HEK293 (cell line): ENCODE measurements at regions not wholly inside any gene's neighbourhood (a gene's known extent, or its start where the extent isn't known, plus 50 kb on each side); places are given as distances from the start of the nearest gene placed in this dataset.

Experiments used
- CTCF ChIA-PET: fragments of 350-600 bp; formaldehyde crosslinking; extraction: SDS; loops from one replicate; lab custom pipeline; 2021; ENCODE audit warnings: antibody characterized with exemption; lab: Yijun Ruan, JAX
- POLR2A ChIA-PET: fragments of 300-600 bp; formaldehyde crosslinking; extraction: SDS; loops from one replicate; lab custom pipeline; 2020; ENCODE audit warnings: antibody characterized with exemption, inconsistent platforms; lab: Yijun Ruan, JAX
- H3K27ac ChIP-seq: fragments of 200-500 bp; sonication (Bioruptor generic); 2 replicates; pipeline ENCODE4 v1.5.1; 2014; ENCODE audit warnings: low read depth, low read length, control low read depth, inconsistent platforms; ENCODE audit errors: extremely low read depth
- H3K36me3 ChIP-seq, 2 experiments: fragments of 200-500 bp in 1 of 2; sonication (Bioruptor generic) in 1 of 2; 1 replicate in 1 of 2; 2 replicates in 1 of 2; pipeline ENCODE4 v1.5.1; 2014 to 2017; ENCODE audit warnings: inconsistent platforms in 2 of 2, low read length in 2 of 2; ENCODE audit not compliant: control insufficient read depth in 2 of 2, insufficient read depth in 1 of 2
- H3K4me1 ChIP-seq: fragments of 200-500 bp; sonication (Bioruptor generic); 2 replicates; pipeline ENCODE4 v1.5.1; 2014; ENCODE audit warnings: mild to moderate bottlenecking, low read length, inconsistent platforms; ENCODE audit not compliant: control insufficient read depth, insufficient read depth
- H3K4me3 ChIP-seq: 2 replicates; pipeline ENCODE4 v1.5.1; 2011; ENCODE audit warnings: low read depth, mild to moderate bottlenecking, control low read depth, low read length, moderate library complexity
- H3K9me3 ChIP-seq: fragments of 200-500 bp; sonication (Bioruptor generic); 2 replicates; pipeline ENCODE4 v1.5.1; 2014; ENCODE audit warnings: low read depth, low read length, inconsistent platforms; ENCODE audit not compliant: control insufficient read depth, insufficient read depth
- BCL11A ChIP-seq: fragments of 450-650 bp; formaldehyde crosslinking; IDR thresholded peaks from 2 replicates; pipeline ENCODE4 v1.5.1; 2016; ENCODE audit warnings: low read depth, missing biosample characterization, missing genetic modification characterization
- GFI1B ChIP-seq: fragments of 450-650 bp; formaldehyde crosslinking; IDR thresholded peaks from 2 replicates; pipeline ENCODE4 v1.5.1; 2016; ENCODE audit warnings: missing biosample characterization, missing genetic modification characterization
- KLF9 ChIP-seq: fragments of 450-650 bp; formaldehyde crosslinking; IDR thresholded peaks from 2 replicates; pipeline ENCODE4 v1.5.1; 2016; ENCODE audit warnings: missing biosample characterization, missing genetic modification characterization, low read depth
- ZBTB1 ChIP-seq: fragments of 450-650 bp; formaldehyde crosslinking; IDR thresholded peaks from 2 replicates; pipeline ENCODE4 v1.5.1; 2016; ENCODE audit warnings: missing biosample characterization, missing genetic modification characterization
- ZBTB20 ChIP-seq: fragments of 450-650 bp; formaldehyde crosslinking; IDR thresholded peaks from 2 replicates; pipeline ENCODE4 v1.5.1; 2016; ENCODE audit warnings: missing biosample characterization, missing genetic modification characterization
- ZFP41 ChIP-seq: fragments of 450-650 bp; formaldehyde crosslinking; IDR thresholded peaks from 2 replicates; pipeline ENCODE4 v1.5.1; 2016; ENCODE audit warnings: missing biosample characterization, missing genetic modification characterization, borderline replicate concordance
- ZNF114 ChIP-seq: fragments of 450-650 bp; formaldehyde crosslinking; IDR thresholded peaks from 2 replicates; pipeline ENCODE4 v1.5.0; 2017; ENCODE audit warnings: missing biosample characterization, missing genetic modification characterization
- ZNF169 ChIP-seq: fragments of 450-650 bp; formaldehyde crosslinking; IDR thresholded peaks from 2 replicates; pipeline ENCODE4 v1.5.1; 2016; ENCODE audit warnings: missing biosample characterization, missing genetic modification characterization
- ZNF174 ChIP-seq: fragments of 450-650 bp; formaldehyde crosslinking; IDR thresholded peaks from 2 replicates; pipeline ENCODE4 v1.5.0; 2017; ENCODE audit warnings: missing biosample characterization, mild to moderate bottlenecking, missing genetic modification characterization
- ZNF202 ChIP-seq: fragments of 450-650 bp; formaldehyde crosslinking; IDR thresholded peaks from 2 replicates; pipeline ENCODE4 v1.5.1; 2016; ENCODE audit warnings: missing biosample characterization, missing genetic modification characterization, borderline replicate concordance
- ZNF335 ChIP-seq: fragments of 450-650 bp; formaldehyde crosslinking; conservative IDR thresholded peaks from 2 replicates; pipeline ENCODE4 v1.5.1; 2016; ENCODE audit warnings: missing biosample characterization, missing genetic modification characterization
- ZNF404 ChIP-seq: fragments of 450-650 bp; formaldehyde crosslinking; IDR thresholded peaks from 2 replicates; pipeline ENCODE4 v1.5.1; 2017; ENCODE audit warnings: missing biosample characterization, missing genetic modification characterization
- ZNF514 ChIP-seq: fragments of 450-650 bp; formaldehyde crosslinking; IDR thresholded peaks from 2 replicates; pipeline ENCODE4 v1.5.1; 2016; ENCODE audit warnings: missing biosample characterization, missing genetic modification characterization
- ZNF561 ChIP-seq: fragments of 450-650 bp; IDR thresholded peaks from 2 replicates; pipeline ENCODE4 v1.5.1; 2018; ENCODE audit warnings: missing biosample characterization, missing genetic modification characterization, borderline replicate concordance
- ZNF623 ChIP-seq: fragments of 450-650 bp; formaldehyde crosslinking; IDR thresholded peaks from 2 replicates; pipeline ENCODE4 v1.5.1; 2016; ENCODE audit warnings: missing biosample characterization, missing genetic modification characterization
- ZNF639 ChIP-seq: fragments of 450-650 bp; formaldehyde crosslinking; IDR thresholded peaks from 2 replicates; pipeline ENCODE4 v1.5.1; 2016; ENCODE audit warnings: missing biosample characterization, missing genetic modification characterization
- ZNF670 ChIP-seq: fragments of 450-650 bp; formaldehyde crosslinking; IDR thresholded peaks from 2 replicates; pipeline ENCODE4 v1.5.1; 2016; ENCODE audit warnings: missing biosample characterization, missing genetic modification characterization, low read depth
- ZNF677 ChIP-seq: fragments of 450-650 bp; IDR thresholded peaks from 2 replicates; pipeline ENCODE4 v1.5.0; 2018; ENCODE audit warnings: missing biosample characterization, mild to moderate bottlenecking, missing genetic modification characterization, moderate library complexity
- ZNF777 ChIP-seq: fragments of 450-650 bp; formaldehyde crosslinking; IDR thresholded peaks from 2 replicates; pipeline ENCODE4 v1.5.1; 2017; ENCODE audit warnings: missing biosample characterization, missing genetic modification characterization, borderline replicate concordance
- ZNF792 ChIP-seq: fragments of 450-650 bp; formaldehyde crosslinking; IDR thresholded peaks from 2 replicates; pipeline ENCODE4 v1.5.1; 2016; ENCODE audit warnings: missing biosample characterization, missing genetic modification characterization
- TF ChIP-seq, protein P1 (sequence below): fragments of 450-650 bp; formaldehyde crosslinking; IDR thresholded peaks from 2 replicates; pipeline ENCODE4 v1.5.1; 2016; ENCODE audit warnings: missing biosample characterization, missing genetic modification characterization, borderline replicate concordance
- TF ChIP-seq, protein P2 (sequence below): fragments of 450-650 bp; formaldehyde crosslinking; IDR thresholded peaks from 2 replicates; pipeline ENCODE4 v1.5.1; 2016; ENCODE audit warnings: missing biosample characterization, missing genetic modification characterization
- TF ChIP-seq, protein P3 (sequence below): fragments of 450-650 bp; formaldehyde crosslinking; IDR thresholded peaks from 2 replicates; pipeline ENCODE4 v1.5.1; 2016; ENCODE audit warnings: missing biosample characterization, missing genetic modification characterization, low read depth
- TF ChIP-seq, protein P4 (sequence below): fragments of 450-650 bp; formaldehyde crosslinking; IDR thresholded peaks from 2 replicates; pipeline ENCODE4 v1.5.1; 2017; ENCODE audit warnings: missing biosample characterization, missing genetic modification characterization

DNA sequence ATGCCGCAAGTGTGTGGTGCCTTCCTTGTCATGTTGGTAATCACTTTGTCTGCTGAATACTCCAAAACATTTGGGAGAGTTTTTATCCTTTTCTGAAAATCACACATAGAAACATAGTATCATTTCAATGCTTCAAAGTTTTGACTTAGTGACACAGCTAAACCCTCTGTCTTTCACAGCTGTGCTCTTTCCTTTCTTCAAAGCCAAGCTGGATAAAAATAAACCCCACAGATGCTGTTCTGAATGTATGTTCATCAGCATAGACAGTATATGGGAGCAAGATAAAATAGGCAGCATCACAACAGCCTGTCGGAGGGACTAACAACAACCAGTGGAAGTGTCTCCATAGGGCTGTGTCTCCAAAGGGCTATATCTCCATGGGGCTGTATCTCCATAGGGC lies 331.3 kb upstream of the DCC start:
- CTCF ChIA-PET = no interaction called here
- no peak for TF ChIP-seq ZNF404 (tag by site-specific recombination)
- no peak for TF ChIP-seq ZNF169 (tag by site-specific recombination)
- TF ChIP-seq ZNF561 (tag by site-specific recombination) = no peak
- TF ChIP-seq ZNF114 = no peak
- no peak for TF ChIP-seq ZNF514
- no peak for TF ChIP-seq ZNF174 (tag by site-specific recombination)
- no peak for TF ChIP-seq ZNF202 (tag by site-specific recombination)
- TF ChIP-seq ZNF623 (tag by site-specific recombination) = no peak
- no peak for TF ChIP-seq ZNF639 (tag by site-specific recombination)
- TF ChIP-seq ZNF335 (tag by site-specific recombination) = no peak
- no peaks in the 10 kb centered on the region for H3K4me1 ChIP-seq
- no peaks in the 10 kb centered on the region for H3K9me3 ChIP-seq
- no peak overlapping the region for H3K4me3 ChIP-seq
- no peaks in the 10 kb centered on the region for H3K36me3 ChIP-seq
- POLR2A ChIA-PET = no interaction called here
- H3K27ac ChIP-seq = no peak overlapping the region

- Histone ChIP-seq H3K36me3 (no peaks in the 10 kb centered on the region), H3K27ac (no peak overlapping the region), H3K9me3 (no peaks in the 10 kb centered on the region), H3K4me3 (no peak overlapping the region), H3K4me1 (no peaks in the 10 kb centered on the region)
- CTCF ChIA-PET = no interaction called here
- no peak for TF ChIP-seq ZNF623 (tag by site-specific recombination)
- no peak for TF ChIP-seq ZNF777 (tag by site-specific recombination)
- TF ChIP-seq, protein P1, sequence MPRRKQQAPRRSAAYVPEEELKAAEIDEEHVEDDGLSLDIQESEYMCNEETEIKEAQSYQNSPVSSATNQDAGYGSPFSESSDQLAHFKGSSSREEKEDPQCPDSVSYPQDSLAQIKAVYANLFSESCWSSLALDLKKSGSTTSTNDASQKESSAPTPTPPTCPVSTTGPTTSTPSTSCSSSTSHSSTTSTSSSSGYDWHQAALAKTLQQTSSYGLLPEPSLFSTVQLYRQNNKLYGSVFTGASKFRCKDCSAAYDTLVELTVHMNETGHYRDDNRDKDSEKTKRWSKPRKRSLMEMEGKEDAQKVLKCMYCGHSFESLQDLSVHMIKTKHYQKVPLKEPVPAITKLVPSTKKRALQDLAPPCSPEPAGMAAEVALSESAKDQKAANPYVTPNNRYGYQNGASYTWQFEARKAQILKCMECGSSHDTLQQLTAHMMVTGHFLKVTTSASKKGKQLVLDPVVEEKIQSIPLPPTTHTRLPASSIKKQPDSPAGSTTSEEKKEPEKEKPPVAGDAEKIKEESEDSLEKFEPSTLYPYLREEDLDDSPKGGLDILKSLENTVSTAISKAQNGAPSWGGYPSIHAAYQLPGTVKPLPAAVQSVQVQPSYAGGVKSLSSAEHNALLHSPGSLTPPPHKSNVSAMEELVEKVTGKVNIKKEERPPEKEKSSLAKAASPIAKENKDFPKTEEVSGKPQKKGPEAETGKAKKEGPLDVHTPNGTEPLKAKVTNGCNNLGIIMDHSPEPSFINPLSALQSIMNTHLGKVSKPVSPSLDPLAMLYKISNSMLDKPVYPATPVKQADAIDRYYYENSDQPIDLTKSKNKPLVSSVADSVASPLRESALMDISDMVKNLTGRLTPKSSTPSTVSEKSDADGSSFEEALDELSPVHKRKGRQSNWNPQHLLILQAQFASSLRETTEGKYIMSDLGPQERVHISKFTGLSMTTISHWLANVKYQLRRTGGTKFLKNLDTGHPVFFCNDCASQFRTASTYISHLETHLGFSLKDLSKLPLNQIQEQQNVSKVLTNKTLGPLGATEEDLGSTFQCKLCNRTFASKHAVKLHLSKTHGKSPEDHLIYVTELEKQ = no peak
- TF ChIP-seq GFI1B (tag by site-specific recombination) = no peak
- TF ChIP-seq BCL11A (tag by site-specific recombination) = no peak
- no peak for TF ChIP-seq ZBTB20 (tag by site-specific recombination)
- TF ChIP-seq, protein P2, sequence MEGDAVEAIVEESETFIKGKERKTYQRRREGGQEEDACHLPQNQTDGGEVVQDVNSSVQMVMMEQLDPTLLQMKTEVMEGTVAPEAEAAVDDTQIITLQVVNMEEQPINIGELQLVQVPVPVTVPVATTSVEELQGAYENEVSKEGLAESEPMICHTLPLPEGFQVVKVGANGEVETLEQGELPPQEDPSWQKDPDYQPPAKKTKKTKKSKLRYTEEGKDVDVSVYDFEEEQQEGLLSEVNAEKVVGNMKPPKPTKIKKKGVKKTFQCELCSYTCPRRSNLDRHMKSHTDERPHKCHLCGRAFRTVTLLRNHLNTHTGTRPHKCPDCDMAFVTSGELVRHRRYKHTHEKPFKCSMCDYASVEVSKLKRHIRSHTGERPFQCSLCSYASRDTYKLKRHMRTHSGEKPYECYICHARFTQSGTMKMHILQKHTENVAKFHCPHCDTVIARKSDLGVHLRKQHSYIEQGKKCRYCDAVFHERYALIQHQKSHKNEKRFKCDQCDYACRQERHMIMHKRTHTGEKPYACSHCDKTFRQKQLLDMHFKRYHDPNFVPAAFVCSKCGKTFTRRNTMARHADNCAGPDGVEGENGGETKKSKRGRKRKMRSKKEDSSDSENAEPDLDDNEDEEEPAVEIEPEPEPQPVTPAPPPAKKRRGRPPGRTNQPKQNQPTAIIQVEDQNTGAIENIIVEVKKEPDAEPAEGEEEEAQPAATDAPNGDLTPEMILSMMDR (tag by site-specific recombination) = no peak
- TF ChIP-seq, protein P3, sequence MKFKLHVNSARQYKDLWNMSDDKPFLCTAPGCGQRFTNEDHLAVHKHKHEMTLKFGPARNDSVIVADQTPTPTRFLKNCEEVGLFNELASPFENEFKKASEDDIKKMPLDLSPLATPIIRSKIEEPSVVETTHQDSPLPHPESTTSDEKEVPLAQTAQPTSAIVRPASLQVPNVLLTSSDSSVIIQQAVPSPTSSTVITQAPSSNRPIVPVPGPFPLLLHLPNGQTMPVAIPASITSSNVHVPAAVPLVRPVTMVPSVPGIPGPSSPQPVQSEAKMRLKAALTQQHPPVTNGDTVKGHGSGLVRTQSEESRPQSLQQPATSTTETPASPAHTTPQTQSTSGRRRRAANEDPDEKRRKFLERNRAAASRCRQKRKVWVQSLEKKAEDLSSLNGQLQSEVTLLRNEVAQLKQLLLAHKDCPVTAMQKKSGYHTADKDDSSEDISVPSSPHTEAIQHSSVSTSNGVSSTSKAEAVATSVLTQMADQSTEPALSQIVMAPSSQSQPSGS (tag by site-specific recombination) = no peak
- TF ChIP-seq ZNF670 (tag by site-specific recombination) = no peak
- no peak for TF ChIP-seq ZNF792 (tag by site-specific recombination)
- TF ChIP-seq ZFP41 = no peak
- TF ChIP-seq KLF9 (tag by site-specific recombination) = no peak
- TF ChIP-seq ZBTB1 (tag by site-specific recombination) = no peak
- TF ChIP-seq, protein P4, sequence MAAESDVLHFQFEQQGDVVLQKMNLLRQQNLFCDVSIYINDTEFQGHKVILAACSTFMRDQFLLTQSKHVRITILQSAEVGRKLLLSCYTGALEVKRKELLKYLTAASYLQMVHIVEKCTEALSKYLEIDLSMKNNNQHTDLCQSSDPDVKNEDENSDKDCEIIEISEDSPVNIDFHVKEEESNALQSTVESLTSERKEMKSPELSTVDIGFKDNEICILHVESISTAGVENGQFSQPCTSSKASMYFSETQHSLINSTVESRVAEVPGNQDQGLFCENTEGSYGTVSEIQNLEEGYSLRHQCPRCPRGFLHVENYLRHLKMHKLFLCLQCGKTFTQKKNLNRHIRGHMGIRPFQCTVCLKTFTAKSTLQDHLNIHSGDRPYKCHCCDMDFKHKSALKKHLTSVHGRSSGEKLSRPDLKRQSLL (tag by site-specific recombination) = no peak
- no peak for TF ChIP-seq ZNF677 (tag by site-specific recombination)
- POLR2A ChIA-PET = no interaction called here
Measured at GRCh38 chr18:52009958-52010357, 330.0 kb upstream of the DCC start.
